Caco-2 (cell line): ENCODE measurements at regions not wholly inside any gene's neighbourhood (a gene's known extent, or its start where the extent isn't known, plus 50 kb on each side); places are given as distances from the start of the nearest gene placed in this dataset.

ENCODE experiments used
- BruUV-seq: library from RNA; stranded (reverse); fragments of 400-500 nt; replicated peaks from 2 replicates; lab custom pipeline; 2021; lab: Mats Ljungman, UMichigan
- CTCF ChIA-PET: fragments of 300-600 bp; sonication (Branson Sonifier 250); formaldehyde crosslinking; loops from one replicate; lab custom pipeline; 2022; ENCODE audit warnings: antibody characterized with exemption; lab: Charles Lee
- POLR2A ChIA-PET: fragments of 300-600 bp; sonication (Branson Sonifier 250); formaldehyde crosslinking; loops from one replicate; lab custom pipeline; 2022; ENCODE audit warnings: antibody characterized with exemption; lab: Charles Lee
- DNase-seq, 2 experiments: peaks; one replicate each; pipeline versions ENCODE4 v3.0.0 to v3.0.0-alpha.2; 2020 to 2022
- H3K27me3 ChIP-seq: replicated peaks from 2 replicates; pipeline ENCODE4 v1.6.0; 2011; ENCODE audit warnings: low read length; ENCODE audit not compliant: control insufficient read depth, insufficient read depth
- H3K36me3 ChIP-seq: 2 replicates; pipeline ENCODE4 v1.5.1; 2011; ENCODE audit warnings: low read length; ENCODE audit not compliant: control insufficient read depth, insufficient read depth
- H3K4me1 ChIP-seq: fragments of 250-450 bp; sonication (Bioruptor Pico); 2 replicates; pipeline ENCODE4 v1.5.1; 2020; ENCODE audit warnings: mild to moderate bottlenecking
- H3K4me3 ChIP-seq: 2 replicates; pipeline ENCODE4 v1.5.1; 2011; ENCODE audit warnings: low read depth, mild to moderate bottlenecking, control low read depth, low read length
- H3K9me3 ChIP-seq: fragments of 250-450 bp; sonication (Bioruptor Pico); 2 replicates; pipeline ENCODE4 v1.5.1; 2020; ENCODE audit warnings: mild to moderate bottlenecking, moderate library complexity
- H3K27ac Mint-ChIP-seq: one replicate; pipeline ENCODE4 v1.8.0; 2022; ENCODE audit warnings: mixed read lengths; ENCODE audit not compliant: unreplicated experiment
- H3K27me3 Mint-ChIP-seq: one replicate; pipeline ENCODE4 v1.8.0; 2022; ENCODE audit warnings: mixed read lengths; ENCODE audit not compliant: insufficient read depth, unreplicated experiment
- H3K36me3 Mint-ChIP-seq: one replicate; pipeline ENCODE4 v1.8.0; 2022; ENCODE audit warnings: mild to moderate bottlenecking, mixed read lengths; ENCODE audit not compliant: insufficient read depth, unreplicated experiment
- H3K4me1 Mint-ChIP-seq: one replicate; pipeline ENCODE4 v1.8.0; 2022; ENCODE audit warnings: low read depth, mixed read lengths; ENCODE audit not compliant: unreplicated experiment
- H3K4me3 Mint-ChIP-seq: one replicate; pipeline ENCODE4 v1.8.0; 2022; ENCODE audit warnings: mild to moderate bottlenecking, moderate library complexity, mixed read lengths; ENCODE audit not compliant: unreplicated experiment
- H3K9me3 Mint-ChIP-seq: one replicate; pipeline ENCODE4 v1.8.0; 2022; ENCODE audit warnings: mixed read lengths; ENCODE audit not compliant: unreplicated experiment
- intact Hi-C: fragments of 100-400 bp; cut with micrococcal nuclease; formaldehyde crosslinking; loops from one replicate; pipeline ENCODE4 v1.10.0; 2022; ENCODE audit not compliant: unreplicated experiment
- TF ChIP-seq, protein P1 (sequence below), 2 experiments: fragments of 200-600 bp in 1 of 2; IDR thresholded peaks; 1 replicate in 1 of 2; 2 replicates in 1 of 2; pipeline versions ENCODE4 v1.5.1 to v1.8.0; 2011 to 2022; ENCODE audit warnings: antibody characterized with exemption in 1 of 2, control low read depth in 1 of 2, inconsistent platforms in 1 of 2, low read depth in 1 of 2, low read length in 1 of 2, mild to moderate bottlenecking in 1 of 2, moderate library complexity in 1 of 2; ENCODE audit not compliant: insufficient read depth in 1 of 2, severe bottlenecking in 1 of 2, unreplicated experiment in 1 of 2

DNA sequence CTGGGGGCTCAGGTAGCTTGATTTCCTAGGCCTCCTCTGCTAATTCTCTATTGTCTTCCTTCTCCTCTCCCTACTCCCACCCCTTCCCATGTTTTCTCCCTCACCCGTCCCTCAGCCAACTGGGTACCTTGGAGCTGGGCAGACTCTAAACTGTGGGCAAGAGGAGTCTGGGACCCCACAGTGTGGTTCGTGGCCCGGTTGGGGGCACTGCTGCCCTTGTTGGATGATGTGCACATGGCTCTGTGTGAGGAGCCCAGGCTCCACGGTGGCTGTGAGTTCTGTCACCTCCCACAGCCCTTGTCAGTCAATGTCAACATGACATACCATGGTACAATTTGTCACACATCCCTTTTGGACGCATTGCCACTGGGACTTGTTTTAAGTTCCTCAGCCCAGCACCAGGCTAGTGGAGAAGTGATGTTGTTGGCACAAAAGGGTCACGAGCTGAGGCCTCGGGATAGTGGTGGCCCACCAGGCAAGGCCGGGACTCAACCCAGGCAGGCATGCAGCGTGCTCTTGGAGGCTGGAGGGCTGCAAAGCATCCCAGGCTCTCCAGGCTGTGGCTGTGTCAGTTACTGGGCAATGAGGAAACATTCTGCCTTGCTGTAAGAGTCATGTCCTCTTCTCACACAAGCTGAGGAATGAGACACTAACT, 142.3 kb downstream of the TLE3 start:
- DNase-seq = no peak
- no peaks in the 10 kb centered on the region for H3K4me1 Mint-ChIP-seq
- Histone ChIP-seq H3K27me3 (no peaks in the 10 kb centered on the region; the same call in none of the 2 replicates), H3K9me3 (no peaks in the 10 kb centered on the region), H3K36me3 (no peaks in the 10 kb centered on the region), H3K4me1 (no peaks in the 10 kb centered on the region), H3K4me3 (no peak overlapping the region)
- H3K27me3 Mint-ChIP-seq = peaks cover 6% of the 10 kb centered on the region
- intact Hi-C loops = no loop called here
- ChIA-PET CTCF (no interaction called here), POLR2A (no interaction called here)
- H3K4me3 Mint-ChIP-seq = no peak overlapping the region
- no peak overlapping the region for H3K27ac Mint-ChIP-seq
- H3K36me3 Mint-ChIP-seq = no peaks in the 10 kb centered on the region
- H3K9me3 Mint-ChIP-seq = no peaks in the 10 kb centered on the region
- BruUV-seq = no TSS peak
- TF ChIP-seq, protein P1, sequence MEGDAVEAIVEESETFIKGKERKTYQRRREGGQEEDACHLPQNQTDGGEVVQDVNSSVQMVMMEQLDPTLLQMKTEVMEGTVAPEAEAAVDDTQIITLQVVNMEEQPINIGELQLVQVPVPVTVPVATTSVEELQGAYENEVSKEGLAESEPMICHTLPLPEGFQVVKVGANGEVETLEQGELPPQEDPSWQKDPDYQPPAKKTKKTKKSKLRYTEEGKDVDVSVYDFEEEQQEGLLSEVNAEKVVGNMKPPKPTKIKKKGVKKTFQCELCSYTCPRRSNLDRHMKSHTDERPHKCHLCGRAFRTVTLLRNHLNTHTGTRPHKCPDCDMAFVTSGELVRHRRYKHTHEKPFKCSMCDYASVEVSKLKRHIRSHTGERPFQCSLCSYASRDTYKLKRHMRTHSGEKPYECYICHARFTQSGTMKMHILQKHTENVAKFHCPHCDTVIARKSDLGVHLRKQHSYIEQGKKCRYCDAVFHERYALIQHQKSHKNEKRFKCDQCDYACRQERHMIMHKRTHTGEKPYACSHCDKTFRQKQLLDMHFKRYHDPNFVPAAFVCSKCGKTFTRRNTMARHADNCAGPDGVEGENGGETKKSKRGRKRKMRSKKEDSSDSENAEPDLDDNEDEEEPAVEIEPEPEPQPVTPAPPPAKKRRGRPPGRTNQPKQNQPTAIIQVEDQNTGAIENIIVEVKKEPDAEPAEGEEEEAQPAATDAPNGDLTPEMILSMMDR (IDR thresholded peaks at IDR 0.05; ENCODE audit: insufficient read depth in 1 of 2, low read depth in 1 of 2, low read length in 1 of 2, severe bottlenecking in 1 of 2, unreplicated experiment in 1 of 2) = peak in 1 of 2 experiments; percentile 1

DNA sequence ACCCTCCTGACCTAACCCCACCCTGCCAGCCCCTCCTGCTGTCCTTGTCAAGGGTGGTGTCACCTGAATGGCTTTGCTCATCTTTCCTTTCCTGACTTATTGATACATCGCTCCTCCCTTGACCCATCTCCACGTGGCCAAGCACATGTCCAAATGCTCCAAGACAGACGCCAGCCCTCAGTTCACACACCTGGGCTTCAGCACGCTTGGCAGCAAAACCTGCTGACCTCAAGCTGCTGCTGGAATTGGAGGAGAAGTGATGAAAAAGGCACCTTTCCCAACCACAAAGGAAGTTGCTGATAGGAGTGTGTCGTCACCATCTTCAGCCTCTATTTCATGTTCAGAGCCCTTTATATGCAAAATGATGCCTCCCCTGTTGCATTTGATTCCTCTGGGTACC, 141.3 kb downstream of the TLE3 start:
- BruUV-seq = no TSS peak
- intact Hi-C loops = no loop called here

DNA sequence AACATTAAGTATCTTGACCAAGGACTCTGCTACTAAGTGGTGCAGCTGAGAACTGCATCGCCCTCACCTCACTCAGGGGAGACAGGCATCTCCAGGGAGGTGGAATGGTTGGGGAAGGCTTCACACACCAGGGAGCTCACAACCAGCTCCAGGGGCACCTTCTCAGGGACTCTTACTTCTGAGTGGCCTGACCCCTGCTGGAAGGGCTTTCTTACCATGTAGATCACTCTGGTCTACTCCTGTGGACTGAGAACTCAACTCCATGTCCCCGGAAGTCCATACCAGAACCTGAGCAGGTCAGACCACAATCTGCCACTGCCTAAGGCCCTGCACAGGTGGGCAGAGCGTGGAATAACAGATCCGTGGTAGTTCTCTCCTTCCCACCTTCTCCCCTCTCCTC, 140.5 kb downstream of the TLE3 start:
- H3K9me3 Mint-ChIP-seq = no peaks in the 10 kb centered on the region
- TF ChIP-seq, protein P1 (IDR thresholded peaks at IDR 0.05; ENCODE audit: insufficient read depth in 1 of 2, low read depth in 1 of 2, low read length in 1 of 2, severe bottlenecking in 1 of 2, unreplicated experiment in 1 of 2) = peak in 1 of 2 experiments; percentile 12
- Histone ChIP-seq H3K27me3 (no peaks in the 10 kb centered on the region; the same call in none of the 2 replicates), H3K9me3 (no peaks in the 10 kb centered on the region), H3K4me3 (no peak overlapping the region), H3K36me3 (no peaks in the 10 kb centered on the region), H3K4me1 (no peaks in the 10 kb centered on the region)
- H3K27me3 Mint-ChIP-seq = peaks cover 6% of the 10 kb centered on the region
- POLR2A ChIA-PET = no interaction called here
- BruUV-seq = no TSS peak
- no peak for DNase-seq
- H3K36me3 Mint-ChIP-seq = no peaks in the 10 kb centered on the region
- H3K4me3 Mint-ChIP-seq = no peak overlapping the region
- intact Hi-C loops = no loop called here
- no peaks in the 10 kb centered on the region for H3K4me1 Mint-ChIP-seq
- no peak overlapping the region for H3K27ac Mint-ChIP-seq
- CTCF ChIA-PET = no interaction called here

More for the DNA sequence above, 141.3 kb downstream of the TLE3 start:
- POLR2A ChIA-PET = no interaction called here
- no peaks in the 10 kb centered on the region for H3K9me3 ChIP-seq
- H3K36me3 ChIP-seq = no peaks in the 10 kb centered on the region
- TF ChIP-seq, protein P1 (IDR thresholded peaks at IDR 0.05; ENCODE audit: insufficient read depth in 1 of 2, low read depth in 1 of 2, low read length in 1 of 2, severe bottlenecking in 1 of 2, unreplicated experiment in 1 of 2) = no peak
- CTCF ChIA-PET = no interaction called here
- H3K27me3 ChIP-seq = no peaks in the 10 kb centered on the region; the same call in none of the 2 replicates
- no peak for DNase-seq
- H3K27me3 Mint-ChIP-seq = peaks cover 6% of the 10 kb centered on the region
- H3K27ac Mint-ChIP-seq = no peak overlapping the region
- no peaks in the 10 kb centered on the region for H3K4me1 ChIP-seq
- H3K4me3 ChIP-seq = no peak overlapping the region
- H3K4me3 Mint-ChIP-seq = no peak overlapping the region
- no peaks in the 10 kb centered on the region for H3K4me1 Mint-ChIP-seq
- H3K9me3 Mint-ChIP-seq = no peaks in the 10 kb centered on the region
- H3K36me3 Mint-ChIP-seq = no peaks in the 10 kb centered on the region
